HG02885 (cell line): ENCODE measurements at regions not wholly inside any gene's neighbourhood (a gene's known extent, or its start where the extent isn't known, plus 50 kb on each side); places are given as distances from the start of the nearest gene placed in this dataset.
"Not testable (repeated sequence)": the region's sequence is repeated elsewhere in the genome, so short reads cannot be mapped to it uniquely, and the experiment has no call there.

Experiments used
- ATAC-seq: cut with Tn5 transposase; IDR thresholded peaks from one replicate; pipeline ENCODE4 v1.9.1; 2021; ENCODE audit warnings: mild to moderate bottlenecking; ENCODE audit not compliant: unreplicated experiment, poor library complexity

GRCh38 chr6:134590449-134590848, 272.5 kb upstream of the SGK1 start:
- no peak for ATAC-seq

- ATAC-seq: no peak
Measured at GRCh38 chr6:134590004-134590403, 272.1 kb upstream of the SGK1 start.

- ATAC-seq: no peak
Measured at GRCh38 chr6:134589512-134589911, 271.6 kb upstream of the SGK1 start.

GRCh38 chr6:134588267-134588666, 270.4 kb upstream of the SGK1 start:
- no peak for ATAC-seq

- ATAC-seq: no peak
Measured at GRCh38 chr6:134585517-134585873, 267.6 kb upstream of the SGK1 start.

GRCh38 chr6:134584847-134585516, 267.1 kb upstream of the SGK1 start:
- ATAC-seq: no peak

GRCh38 chr6:134577998-134578397, 260.1 kb upstream of the SGK1 start:
- ATAC-seq: no peak

GRCh38 chr6:134575221-134575620, 257.3 kb upstream of the SGK1 start:
- ATAC-seq: no peak

GRCh38 chr6:134574491-134574890, 256.6 kb upstream of the SGK1 start:
- no peak for ATAC-seq

GRCh38 chr6:134569996-134570395, 252.1 kb upstream of the SGK1 start:
- ATAC-seq: not testable (repeated sequence)

GRCh38 chr6:134564705-134565104, 246.8 kb upstream of the SGK1 start:
- no peak for ATAC-seq

GRCh38 chr6:134560019-134560418, 242.1 kb upstream of the SGK1 start:
- ATAC-seq: no peak

- ATAC-seq: no peak
Measured at GRCh38 chr6:134557509-134557908, 239.6 kb upstream of the SGK1 start.

GRCh38 chr6:134555672-134556071, 237.8 kb upstream of the SGK1 start:
- no peak for ATAC-seq

GRCh38 chr6:134553936-134554335, 236.0 kb upstream of the SGK1 start:
- ATAC-seq: no peak

GRCh38 chr6:134551245-134551960, 233.5 kb upstream of the SGK1 start:
- ATAC-seq: no peak

GRCh38 chr6:134550604-134551003, 232.7 kb upstream of the SGK1 start:
- ATAC-seq: no peak

- ATAC-seq: no peak
Measured at GRCh38 chr6:134549854-134550253, 231.9 kb upstream of the SGK1 start.

- no peak for ATAC-seq
Measured at GRCh38 chr6:134546962-134547645, 229.2 kb upstream of the SGK1 start.

- no peak for ATAC-seq
Measured at GRCh38 chr6:134544737-134545136, 226.8 kb upstream of the SGK1 start.

GRCh38 chr6:134543128-134543527, 225.2 kb upstream of the SGK1 start:
- ATAC-seq: no peak

- no peak for ATAC-seq
Measured at GRCh38 chr6:134541001-134541400, 223.1 kb upstream of the SGK1 start.
